Amygdala (tissue), 56 donors: ENCODE measurements at regions not wholly inside any gene's neighbourhood (a gene's known extent, or its start where the extent isn't known, plus 50 kb on each side); places are given as distances from the start of the nearest gene placed in this dataset.

Source experiments
- DNase-seq, 56 donors: peaks; one replicate each; lab custom pipeline; 2025; lab: John Stamatoyannopoulos, UW

GRCh38 chr10:36647540-36647939 is 477.9 kb upstream of the ANKRD30A start:
- no peak for DNase-seq

DNA sequence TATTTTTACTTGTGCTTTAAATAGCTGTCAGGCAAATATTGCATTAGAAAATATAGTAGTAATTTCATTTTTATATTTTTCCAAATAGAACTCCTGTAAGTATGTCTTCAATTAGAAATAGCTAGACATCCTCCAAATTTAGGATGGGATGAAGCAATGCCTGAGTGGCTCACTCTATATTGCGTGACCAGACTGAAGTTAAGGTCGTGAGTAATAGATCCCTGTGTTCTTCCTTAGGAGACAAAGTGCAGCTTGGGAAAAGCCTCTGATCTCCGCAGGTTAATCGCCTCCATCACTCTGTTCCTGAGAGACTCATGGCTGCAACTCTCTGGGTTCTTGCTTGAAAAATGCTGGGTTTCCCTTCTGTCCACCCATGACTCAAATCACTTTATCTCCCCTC is 484.8 kb upstream of the ANKRD30A start:
- no peak for DNase-seq

DNA sequence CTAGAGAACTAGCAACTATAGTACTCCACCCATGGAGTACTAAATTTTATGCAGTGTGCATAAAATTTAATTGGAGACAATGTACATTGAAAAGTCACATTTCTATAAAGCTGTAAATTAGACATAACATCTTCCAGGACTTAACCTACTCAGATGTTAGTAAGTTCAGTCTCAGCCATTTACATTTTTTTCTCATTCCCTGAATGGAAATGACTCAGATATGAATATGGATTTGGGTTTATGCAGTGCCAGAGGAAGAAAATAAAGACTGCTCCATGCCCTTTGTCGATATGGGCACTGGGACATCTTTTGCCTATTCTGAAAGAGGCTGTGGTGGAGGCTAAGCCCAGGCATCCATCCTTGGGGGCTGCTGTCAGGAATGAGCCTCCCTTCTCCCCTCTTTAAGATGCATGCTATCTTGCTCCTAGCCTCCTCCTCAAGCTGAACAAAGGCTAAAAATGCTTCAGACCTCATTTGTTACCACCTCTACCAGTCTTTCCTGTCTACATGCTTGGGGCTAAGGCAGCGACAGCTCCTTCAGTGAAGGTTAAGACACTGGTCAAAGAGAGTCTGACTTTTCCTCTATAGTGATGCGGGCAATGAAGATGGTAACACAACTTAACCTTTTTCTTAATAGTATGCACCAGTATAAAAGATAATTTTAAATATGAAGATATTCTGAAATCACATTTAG is 486.8 kb upstream of the ANKRD30A start:
- no peak for DNase-seq

DNA sequence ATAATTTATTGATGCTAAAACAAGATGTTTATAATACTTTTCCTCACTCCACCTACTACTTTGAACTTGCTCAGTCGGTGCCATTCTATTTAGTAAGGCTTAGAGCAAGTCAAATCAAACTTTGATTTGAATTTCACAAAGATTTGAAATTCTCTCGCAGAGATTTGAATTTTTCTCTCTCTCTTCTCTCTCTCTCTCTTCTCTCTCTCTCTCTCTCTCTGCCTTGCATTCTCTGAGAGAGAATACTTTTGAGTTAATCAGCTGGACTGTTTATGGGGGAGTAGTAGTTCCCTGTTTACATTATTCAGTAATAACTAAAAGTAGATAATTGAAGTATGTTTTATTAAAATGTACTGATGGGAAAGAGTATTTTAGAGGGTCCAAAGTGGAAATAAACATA is 488.5 kb upstream of the ANKRD30A start:
- no peak for DNase-seq

- no peak for DNase-seq
Observed at GRCh38 chr10:36636285-36636839, 489.0 kb upstream of the ANKRD30A start.

DNA sequence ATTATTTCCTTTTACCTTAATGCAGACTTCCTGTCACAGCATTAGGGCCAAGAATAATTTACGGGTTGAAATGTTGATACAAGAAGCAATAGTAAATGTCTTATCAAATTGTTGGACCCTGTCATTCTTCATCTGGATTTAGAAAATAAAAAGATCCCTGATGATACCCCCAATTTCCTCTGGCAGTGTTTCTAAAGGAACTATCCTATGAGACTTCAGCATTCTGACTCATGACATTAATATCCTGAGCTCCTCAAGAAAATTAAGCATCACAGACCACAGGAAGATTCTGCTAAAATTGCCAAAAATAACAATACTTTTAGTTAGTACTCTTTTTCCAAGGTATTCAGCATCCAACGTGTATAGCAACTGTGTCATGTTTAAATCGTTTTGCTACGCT is 490.5 kb upstream of the ANKRD30A start:
- DNase-seq = no peak

- no peak for DNase-seq
Observed at GRCh38 chr10:36630267-36630666, 495.1 kb upstream of the ANKRD30A start.

DNA sequence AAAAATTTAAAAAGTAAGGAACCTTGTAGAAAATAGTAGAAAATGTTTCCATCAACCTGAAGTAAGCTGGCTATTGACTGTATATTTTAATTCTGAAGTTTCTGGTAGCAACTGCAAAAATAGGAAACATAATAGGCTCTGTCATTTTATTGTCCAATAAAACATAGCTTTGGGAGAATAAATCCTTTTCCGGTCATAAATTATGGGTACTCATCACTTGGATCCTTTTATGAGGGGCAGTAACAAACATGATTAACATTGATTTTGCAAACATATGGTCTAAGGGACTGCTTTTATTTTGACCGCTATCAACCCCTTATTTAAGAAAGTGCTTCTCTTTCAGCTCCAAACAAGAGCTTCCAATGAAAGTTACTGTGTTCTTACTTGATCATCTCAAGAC is 495.9 kb upstream of the ANKRD30A start:
- DNase-seq = no peak

- DNase-seq = no peak
Observed at GRCh38 chr10:36624551-36625100, 500.8 kb upstream of the ANKRD30A start.

- DNase-seq = no peak
Observed at GRCh38 chr10:36621346-36621745, 504.1 kb upstream of the ANKRD30A start.

- DNase-seq = no peak
Observed at GRCh38 chr10:36612436-36612835, 513.0 kb upstream of the ANKRD30A start.

- no peak for DNase-seq
Observed at GRCh38 chr10:36608866-36609265, 516.5 kb upstream of the ANKRD30A start.

DNA sequence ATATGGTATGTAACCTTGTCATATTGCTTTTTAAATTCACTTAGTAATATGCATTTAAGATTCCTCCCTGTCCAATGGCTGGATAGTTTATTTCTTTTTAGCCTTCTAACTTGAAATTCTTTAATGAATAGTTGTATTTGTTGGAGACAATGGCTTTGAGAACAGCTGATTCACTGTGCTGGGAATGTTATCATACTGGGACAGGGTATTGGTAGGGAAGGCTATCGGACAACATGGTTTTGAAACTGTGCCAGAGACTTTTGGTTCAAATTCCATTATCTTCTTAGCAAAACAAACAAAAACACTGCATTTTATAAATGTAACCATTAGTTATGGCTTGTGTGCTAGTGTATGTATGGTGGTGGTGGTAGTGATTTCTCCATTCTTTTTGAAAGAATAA is 517.1 kb upstream of the ANKRD30A start:
- DNase-seq = no peak

DNA sequence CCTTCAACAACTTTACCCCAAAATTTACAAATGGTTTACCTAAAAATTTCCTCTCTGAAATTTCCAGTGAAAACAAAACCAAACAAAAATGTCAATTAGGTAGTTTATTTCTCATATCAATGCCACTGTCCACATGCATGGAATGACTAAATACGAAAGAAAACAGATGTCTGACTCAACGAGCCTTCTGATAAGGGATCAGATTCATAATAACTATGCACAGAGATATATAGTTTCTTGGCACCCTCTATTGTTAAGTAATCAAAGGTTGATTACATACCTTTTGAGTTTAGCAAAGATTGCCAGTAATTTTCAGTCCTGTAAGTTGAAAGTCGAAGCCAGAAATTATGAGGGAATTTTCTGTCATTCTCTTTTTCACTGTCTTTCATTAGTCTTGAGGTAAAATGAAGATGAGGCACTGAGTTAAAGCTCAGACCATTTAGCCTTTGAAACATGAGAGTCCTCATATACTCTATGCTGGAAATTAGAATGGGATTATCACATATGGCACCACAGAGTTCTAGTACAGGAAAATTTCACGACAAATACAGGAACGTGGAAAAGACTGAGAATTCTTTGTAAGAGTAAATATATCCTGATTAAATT is 519.1 kb upstream of the ANKRD30A start:
- DNase-seq = no peak

DNA sequence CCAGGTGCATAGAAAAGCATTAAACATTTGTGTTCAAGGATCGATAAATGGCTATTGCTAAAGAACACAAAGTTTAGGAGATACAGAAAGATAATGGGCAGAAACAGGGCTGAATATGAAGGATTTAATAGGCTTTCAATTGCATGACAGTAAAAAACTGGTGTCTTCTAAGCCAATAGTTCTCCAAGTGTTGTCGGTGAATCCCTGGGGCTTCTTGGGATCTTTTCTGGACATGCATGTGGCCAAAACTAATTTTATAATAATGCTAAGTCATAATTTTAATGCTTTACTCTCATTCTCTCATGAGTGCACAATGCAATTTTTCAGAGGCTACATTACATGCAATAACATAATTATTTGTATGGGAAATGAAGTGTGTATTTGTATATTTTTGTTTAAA is 521.1 kb upstream of the ANKRD30A start:
- no peak for DNase-seq

DNA sequence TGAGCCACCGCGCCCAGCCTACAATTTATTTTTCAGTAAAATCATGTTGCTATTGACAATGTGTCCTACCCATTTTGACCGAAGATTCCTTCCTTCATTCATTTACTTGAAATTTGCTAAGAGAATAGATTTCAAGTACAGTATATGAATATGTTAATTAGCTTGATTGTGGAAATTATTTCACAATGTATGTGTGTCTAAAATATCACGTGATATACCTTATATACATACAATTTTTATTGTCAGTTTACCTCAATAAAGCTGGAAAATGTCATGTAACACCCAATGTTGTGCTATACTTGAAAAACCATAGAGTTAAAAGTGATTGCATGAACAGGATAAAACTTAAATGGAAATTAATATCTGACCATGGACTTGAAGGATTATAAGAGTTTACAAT is 521.7 kb upstream of the ANKRD30A start:
- no peak for DNase-seq

DNA sequence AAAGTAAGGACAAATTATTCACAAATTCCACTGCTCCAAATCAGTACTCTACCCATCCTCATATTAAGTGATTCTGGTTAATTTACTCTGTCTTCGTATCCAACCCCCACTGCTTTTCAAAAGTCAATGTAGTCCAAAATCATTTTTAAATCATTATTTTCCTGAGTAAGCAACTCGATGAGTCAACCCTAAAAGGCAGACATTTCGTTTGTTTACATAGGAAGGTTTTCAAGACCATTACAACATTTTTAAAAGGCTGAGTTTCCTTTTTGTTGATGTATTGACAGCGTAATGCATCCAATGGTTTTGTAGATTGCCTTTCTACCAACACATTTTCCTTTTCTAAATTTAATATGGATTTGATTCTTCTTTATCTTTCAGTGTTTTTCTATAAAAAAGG is 523.0 kb upstream of the ANKRD30A start:
- no peak for DNase-seq

GRCh38 chr10:36597756-36598320 is 527.6 kb upstream of the ANKRD30A start:
- no peak for DNase-seq

GRCh38 chr10:36592964-36593363 is 532.4 kb upstream of the ANKRD30A start:
- no peak for DNase-seq

DNA sequence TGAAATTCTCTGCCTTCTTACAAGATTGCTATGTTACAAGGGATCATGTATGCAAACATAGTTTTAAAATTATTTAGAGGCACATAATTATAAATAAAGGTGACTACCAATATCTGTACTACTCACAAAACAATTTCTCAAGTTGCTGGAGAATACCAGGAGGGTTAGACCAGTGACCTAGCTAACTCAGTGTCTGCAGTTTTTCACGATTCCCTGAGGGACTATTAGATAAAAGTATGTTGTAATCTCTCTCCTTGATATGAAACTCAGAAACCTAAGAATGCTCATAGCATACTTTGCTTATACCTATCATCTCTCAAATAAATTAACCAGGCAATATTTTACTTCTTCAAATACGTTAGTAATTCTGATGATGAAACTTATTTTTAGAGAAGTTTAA is 534.0 kb upstream of the ANKRD30A start:
- DNase-seq = no peak

GRCh38 chr10:36583690-36584089 is 541.7 kb upstream of the ANKRD30A start:
- DNase-seq = no peak

GRCh38 chr10:36581237-36581636 is 544.2 kb upstream of the ANKRD30A start:
- no peak for DNase-seq
